ENCODE measurements at regions not wholly inside any gene's neighbourhood (a gene's known extent, or its start where the extent isn't known, plus 50 kb on each side); places are given as distances from the start of the nearest gene placed in this dataset.

DNA sequence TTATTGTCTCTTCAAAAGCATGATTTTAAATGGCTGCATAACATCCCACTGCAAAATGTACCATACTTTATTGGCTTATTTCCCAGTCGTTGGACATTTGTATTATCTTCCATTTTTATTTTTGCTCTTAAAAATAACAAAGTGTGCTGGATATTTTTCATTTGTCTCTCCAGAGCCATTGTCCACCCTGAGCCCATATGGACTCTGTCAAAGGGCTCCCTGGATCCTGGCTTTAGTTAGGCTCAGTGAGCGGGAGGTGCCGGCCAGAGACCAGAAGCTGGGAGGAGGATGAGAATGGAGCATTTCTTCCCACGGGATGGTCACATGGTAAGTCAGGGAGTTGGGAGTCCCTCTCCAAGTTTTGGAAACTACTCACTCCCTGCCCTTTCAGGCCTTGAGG, 296.9 kb downstream of the NUAK1 start:
- Histone ChIP-seq H3K9me3 (ENCODE audit: control insufficient read depth in 2 of 2, insufficient read depth in 1 of 2, low read length in 1 of 2) (no peaks in the 10 kb centered on the region), H3K4me1 (ENCODE audit: control insufficient read depth in 2 of 2, insufficient read depth in 2 of 2, low read length in 2 of 2) (no peaks in the 10 kb centered on the region), H3K27me3 (ENCODE audit: control insufficient read depth in 2 of 2, insufficient read depth in 1 of 2, low read length in 1 of 2) (no peaks in the 10 kb centered on the region), H3K4me3 (ENCODE audit: low read length in 2 of 2) (no peak overlapping the region), H3K36me3 (ENCODE audit: control insufficient read depth in 2 of 2, insufficient read depth in 2 of 2, low read length in 1 of 2) (no peaks in the 10 kb centered on the region), H3K27ac (ENCODE audit: low read depth in 1 of 2, low read length in 1 of 2) (no peak overlapping the region)
- no peak for DNase-seq (ENCODE audit: low read depth in 6 of 9, low spot score in 9 of 9)
- 89% methylated on average over 4 of the region's 4 CpGs for WGBS

GRCh38 chr12:105843561-105843960, 295.2 kb downstream of the NUAK1 start:
- H3K4me1 ChIP-seq (ENCODE audit: control insufficient read depth in 2 of 2, insufficient read depth in 2 of 2, low read length in 2 of 2), result no peaks in the 10 kb centered on the region
- no peak for DNase-seq (ENCODE audit: low read depth in 6 of 9, low spot score in 9 of 9)
- no peaks in the 10 kb centered on the region for H3K9me3 ChIP-seq (ENCODE audit: control insufficient read depth in 2 of 2, insufficient read depth in 1 of 2, low read length in 1 of 2)
- H3K4me3 ChIP-seq (ENCODE audit: low read length in 2 of 2), result no peak overlapping the region
- H3K27me3 ChIP-seq (ENCODE audit: control insufficient read depth in 2 of 2, insufficient read depth in 1 of 2, low read length in 1 of 2), result no peaks in the 10 kb centered on the region
- no peaks in the 10 kb centered on the region for H3K36me3 ChIP-seq (ENCODE audit: control insufficient read depth in 2 of 2, insufficient read depth in 2 of 2, low read length in 1 of 2)
- H3K27ac ChIP-seq (ENCODE audit: low read depth in 1 of 2, low read length in 1 of 2), result no peak overlapping the region
- 90% methylated on average over 2 of the region's 2 CpGs for WGBS

DNA sequence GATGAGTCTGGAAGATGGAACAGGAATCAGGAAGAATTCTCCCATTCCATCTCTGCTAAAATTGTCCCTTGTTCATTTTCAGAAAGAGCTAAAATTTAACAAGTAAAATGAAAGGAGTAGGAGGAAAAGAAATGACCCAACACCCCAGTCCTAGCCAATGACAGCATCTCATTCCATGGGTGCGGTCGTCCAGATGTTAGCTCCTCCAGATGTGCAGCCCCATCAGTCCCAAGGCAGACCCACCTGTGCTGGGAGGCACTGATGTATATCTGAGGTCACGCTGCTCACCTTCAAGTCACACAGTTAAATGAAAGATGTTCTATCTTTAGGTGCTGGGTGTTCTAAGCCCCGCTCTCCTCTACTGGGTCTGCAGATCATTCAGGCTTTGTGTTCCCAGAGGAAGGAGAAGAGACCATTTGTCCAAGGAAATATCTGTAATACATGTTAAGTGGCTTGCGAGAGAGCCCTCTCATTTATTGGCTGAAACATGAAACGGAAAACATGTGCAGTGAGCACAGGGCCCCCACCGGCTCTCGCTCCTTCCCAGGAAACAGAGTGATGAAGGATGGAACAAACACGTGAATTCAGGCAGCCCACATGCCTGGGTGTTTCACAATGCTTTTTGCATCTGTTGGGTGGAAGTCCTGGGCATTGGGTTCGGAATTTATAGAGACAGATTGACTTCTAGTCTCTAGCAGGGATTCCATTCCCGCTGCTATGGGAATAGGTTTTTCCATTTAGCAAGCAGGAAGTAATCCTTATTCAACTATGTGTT, 294.6 kb downstream of the NUAK1 start:
- Histone ChIP-seq H3K27me3 (ENCODE audit: control insufficient read depth in 2 of 2, insufficient read depth in 1 of 2, low read length in 1 of 2) (no peaks in the 10 kb centered on the region), H3K36me3 (ENCODE audit: control insufficient read depth in 2 of 2, insufficient read depth in 2 of 2, low read length in 1 of 2) (no peaks in the 10 kb centered on the region), H3K4me3 (ENCODE audit: low read length in 2 of 2) (no peak overlapping the region), H3K4me1 (ENCODE audit: control insufficient read depth in 2 of 2, insufficient read depth in 2 of 2, low read length in 2 of 2) (no peaks in the 10 kb centered on the region), H3K27ac (ENCODE audit: low read depth in 1 of 2, low read length in 1 of 2) (no peak overlapping the region), H3K9me3 (ENCODE audit: control insufficient read depth in 2 of 2, insufficient read depth in 1 of 2, low read length in 1 of 2) (no peaks in the 10 kb centered on the region)
- WGBS, result 88% methylated on average over 11 of the region's 11 CpGs
- DNase-seq (ENCODE audit: low read depth in 6 of 9, low spot score in 9 of 9), result no peak

- no peaks in the 10 kb centered on the region for H3K4me1 ChIP-seq (ENCODE audit: control insufficient read depth in 2 of 2, insufficient read depth in 2 of 2, low read length in 2 of 2)
- no peak overlapping the region for H3K4me3 ChIP-seq (ENCODE audit: low read length in 2 of 2)
- H3K36me3 ChIP-seq (ENCODE audit: control insufficient read depth in 2 of 2, insufficient read depth in 2 of 2, low read length in 1 of 2), result no peaks in the 10 kb centered on the region
- H3K27ac ChIP-seq (ENCODE audit: low read depth in 1 of 2, low read length in 1 of 2), result no peak overlapping the region
- H3K9me3 ChIP-seq (ENCODE audit: control insufficient read depth in 2 of 2, insufficient read depth in 1 of 2, low read length in 1 of 2), result no peaks in the 10 kb centered on the region
- no peaks in the 10 kb centered on the region for H3K27me3 ChIP-seq (ENCODE audit: control insufficient read depth in 2 of 2, insufficient read depth in 1 of 2, low read length in 1 of 2)
- DNase-seq (ENCODE audit: low read depth in 6 of 9, low spot score in 9 of 9), result no peak
Observed at GRCh38 chr12:105846331-105846730, 292.4 kb downstream of the NUAK1 start.

DNA sequence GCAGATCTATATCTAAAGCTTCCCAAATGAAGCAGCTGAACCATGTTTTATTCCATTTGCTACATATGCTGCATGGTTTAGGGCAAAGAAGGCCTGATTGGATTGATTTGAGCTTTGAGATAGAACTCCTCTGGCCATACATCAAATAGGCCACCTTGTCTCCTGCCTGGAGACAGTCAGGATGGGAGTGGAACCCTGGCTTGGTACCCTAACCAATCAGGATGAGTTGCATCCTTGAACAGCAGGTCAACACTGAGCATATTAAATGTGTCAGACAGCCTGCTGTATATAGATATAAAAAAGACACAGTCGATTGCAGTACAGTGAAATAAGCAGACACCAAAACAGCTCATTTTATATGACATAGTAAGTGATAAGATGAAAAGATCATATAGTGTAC, 291.7 kb downstream of the NUAK1 start:
- Histone ChIP-seq H3K9me3 (ENCODE audit: control insufficient read depth in 2 of 2, insufficient read depth in 1 of 2, low read length in 1 of 2) (no peaks in the 10 kb centered on the region), H3K4me1 (ENCODE audit: control insufficient read depth in 2 of 2, insufficient read depth in 2 of 2, low read length in 2 of 2) (no peaks in the 10 kb centered on the region), H3K36me3 (ENCODE audit: control insufficient read depth in 2 of 2, insufficient read depth in 2 of 2, low read length in 1 of 2) (no peaks in the 10 kb centered on the region), H3K27ac (ENCODE audit: low read depth in 1 of 2, low read length in 1 of 2) (no peak overlapping the region), H3K4me3 (ENCODE audit: low read length in 2 of 2) (no peak overlapping the region), H3K27me3 (ENCODE audit: control insufficient read depth in 2 of 2, insufficient read depth in 1 of 2, low read length in 1 of 2) (no peaks in the 10 kb centered on the region)
- WGBS, result 95% methylated on average over 1 of the region's 1 CpG
- no peak for DNase-seq (ENCODE audit: low read depth in 6 of 9, low spot score in 9 of 9)

DNA sequence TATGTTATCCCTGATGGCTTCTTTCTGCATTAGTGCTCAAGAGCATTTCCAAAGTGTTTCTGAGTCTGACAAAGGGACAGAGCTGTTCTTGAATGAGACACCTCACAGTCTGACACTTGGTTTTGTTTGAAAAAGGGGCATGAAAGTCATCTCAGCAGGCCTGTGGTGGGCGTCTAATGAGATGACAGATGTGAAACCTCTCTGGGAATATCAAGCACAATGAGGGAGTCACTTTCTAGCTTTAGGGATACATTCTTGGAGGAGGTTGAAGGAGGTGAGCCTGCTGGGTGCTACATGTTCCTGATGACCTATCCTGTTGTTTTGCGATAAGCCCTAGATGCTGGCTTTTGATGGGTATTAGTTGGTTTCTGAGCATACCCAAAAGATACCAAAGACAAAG, 290.5 kb downstream of the NUAK1 start:
- Histone ChIP-seq H3K36me3 (ENCODE audit: control insufficient read depth in 2 of 2, insufficient read depth in 2 of 2, low read length in 1 of 2) (no peaks in the 10 kb centered on the region), H3K9me3 (ENCODE audit: control insufficient read depth in 2 of 2, insufficient read depth in 1 of 2, low read length in 1 of 2) (no peaks in the 10 kb centered on the region), H3K4me1 (ENCODE audit: control insufficient read depth in 2 of 2, insufficient read depth in 2 of 2, low read length in 2 of 2) (no peaks in the 10 kb centered on the region), H3K27me3 (ENCODE audit: control insufficient read depth in 2 of 2, insufficient read depth in 1 of 2, low read length in 1 of 2) (no peaks in the 10 kb centered on the region), H3K4me3 (ENCODE audit: low read length in 2 of 2) (no peak overlapping the region), H3K27ac (ENCODE audit: low read depth in 1 of 2, low read length in 1 of 2) (no peak overlapping the region)
- DNase-seq (ENCODE audit: low read depth in 6 of 9, low spot score in 9 of 9), result no peak
- 96% methylated on average over 2 of the region's 2 CpGs for WGBS

DNA sequence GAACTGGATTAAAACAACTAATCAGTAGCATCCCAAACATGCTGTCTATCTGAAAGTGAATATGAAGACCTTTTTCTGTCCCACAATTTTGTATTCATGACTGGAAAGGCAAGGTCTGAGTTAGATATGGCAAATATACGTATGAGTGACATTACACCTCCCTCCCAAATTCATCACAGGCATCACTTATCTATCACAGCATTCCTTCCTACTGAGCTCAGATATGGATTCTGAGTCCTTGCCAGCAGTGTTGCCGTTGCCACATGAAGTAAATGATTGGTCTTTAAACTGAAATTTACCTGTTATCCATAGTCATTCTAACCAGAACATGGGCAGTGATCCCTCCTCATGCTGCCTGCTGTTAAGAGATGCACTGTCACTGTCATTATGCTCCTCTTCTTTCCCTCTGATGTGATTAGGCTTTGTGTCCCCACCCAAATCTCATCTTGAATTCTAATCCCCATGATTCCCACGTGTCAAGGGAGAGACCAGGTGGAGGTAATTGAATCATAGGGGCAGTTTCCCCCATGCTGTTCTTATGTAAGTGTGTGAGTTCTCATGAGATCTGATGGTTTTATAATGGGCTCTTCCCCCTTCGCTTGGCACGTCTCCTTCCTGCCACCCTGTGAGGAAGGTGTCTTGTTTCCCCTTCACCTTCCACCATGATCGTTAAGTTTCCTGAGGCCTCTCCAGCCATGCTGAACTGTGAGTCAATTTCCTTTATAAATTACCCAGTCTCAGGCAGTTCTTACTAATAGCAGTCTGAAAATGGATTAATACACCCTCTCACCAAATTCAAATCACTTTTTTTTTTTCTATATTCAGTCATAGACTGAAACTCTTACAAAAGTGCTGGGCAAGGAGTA, 288.4 kb downstream of the NUAK1 start:
- DNase-seq (ENCODE audit: low read depth in 6 of 9, low spot score in 9 of 9), result no peak
- H3K4me1 ChIP-seq (ENCODE audit: control insufficient read depth in 2 of 2, insufficient read depth in 2 of 2, low read length in 2 of 2), result no peaks in the 10 kb centered on the region
- no peaks in the 10 kb centered on the region for H3K36me3 ChIP-seq (ENCODE audit: control insufficient read depth in 2 of 2, insufficient read depth in 2 of 2, low read length in 1 of 2)
- H3K27me3 ChIP-seq (ENCODE audit: control insufficient read depth in 2 of 2, insufficient read depth in 1 of 2, low read length in 1 of 2), result no peaks in the 10 kb centered on the region
- WGBS, result 78% methylated on average over 6 of the region's 6 CpGs
- no peaks in the 10 kb centered on the region for H3K9me3 ChIP-seq (ENCODE audit: control insufficient read depth in 2 of 2, insufficient read depth in 1 of 2, low read length in 1 of 2)
- no peak overlapping the region for H3K4me3 ChIP-seq (ENCODE audit: low read length in 2 of 2)
- H3K27ac ChIP-seq (ENCODE audit: low read depth in 1 of 2, low read length in 1 of 2), result no peak overlapping the region

DNA sequence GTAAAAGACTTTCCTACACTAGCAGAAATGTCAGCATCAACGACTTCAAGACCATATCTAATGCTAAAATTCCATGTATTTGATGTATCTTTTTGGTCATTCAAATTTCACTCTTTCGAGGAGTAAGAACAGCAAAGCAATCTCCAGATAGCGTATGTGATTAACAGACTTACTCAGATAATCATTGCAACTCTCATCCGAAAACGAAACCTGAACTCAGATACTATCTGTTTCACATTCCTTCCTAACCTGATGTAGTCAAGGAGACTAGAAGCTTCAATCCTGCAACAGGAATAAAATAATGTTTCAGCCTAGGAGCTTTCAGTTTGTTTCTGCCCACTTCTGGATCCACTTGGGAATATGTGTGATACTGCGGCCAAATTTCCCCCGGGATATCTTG, 286.3 kb downstream of the NUAK1 start:
- Histone ChIP-seq H3K4me3 (ENCODE audit: low read length in 2 of 2) (no peak overlapping the region), H3K9me3 (ENCODE audit: control insufficient read depth in 2 of 2, insufficient read depth in 1 of 2, low read length in 1 of 2) (no peaks in the 10 kb centered on the region), H3K4me1 (ENCODE audit: control insufficient read depth in 2 of 2, insufficient read depth in 2 of 2, low read length in 2 of 2) (no peaks in the 10 kb centered on the region), H3K27me3 (ENCODE audit: control insufficient read depth in 2 of 2, insufficient read depth in 1 of 2, low read length in 1 of 2) (no peaks in the 10 kb centered on the region), H3K27ac (ENCODE audit: low read depth in 1 of 2, low read length in 1 of 2) (no peak overlapping the region), H3K36me3 (ENCODE audit: control insufficient read depth in 2 of 2, insufficient read depth in 2 of 2, low read length in 1 of 2) (no peaks in the 10 kb centered on the region)
- WGBS, result 92% methylated on average over 7 of the region's 7 CpGs
- DNase-seq (ENCODE audit: low read depth in 6 of 9, low spot score in 9 of 9), result no peak

- H3K9me3 ChIP-seq (ENCODE audit: control insufficient read depth in 2 of 2, insufficient read depth in 1 of 2, low read length in 1 of 2), result no peaks in the 10 kb centered on the region
- H3K27me3 ChIP-seq (ENCODE audit: control insufficient read depth in 2 of 2, insufficient read depth in 1 of 2, low read length in 1 of 2), result no peaks in the 10 kb centered on the region
- H3K4me1 ChIP-seq (ENCODE audit: control insufficient read depth in 2 of 2, insufficient read depth in 2 of 2, low read length in 2 of 2), result no peaks in the 10 kb centered on the region
- WGBS, result 84% methylated on average over 2 of the region's 2 CpGs
- no peak for DNase-seq (ENCODE audit: low read depth in 6 of 9, low spot score in 9 of 9)
- no peaks in the 10 kb centered on the region for H3K36me3 ChIP-seq (ENCODE audit: control insufficient read depth in 2 of 2, insufficient read depth in 2 of 2, low read length in 1 of 2)
- H3K27ac ChIP-seq (ENCODE audit: low read depth in 1 of 2, low read length in 1 of 2), result no peak overlapping the region
- H3K4me3 ChIP-seq (ENCODE audit: low read length in 2 of 2), result no peak overlapping the region
Observed at GRCh38 chr12:105852951-105853350, 285.8 kb downstream of the NUAK1 start.
